Duodenal mucosa (tissue), 2 donors: ENCODE measurements at regions not wholly inside any gene's neighbourhood (a gene's known extent, or its start where the extent isn't known, plus 50 kb on each side); places are given as distances from the start of the nearest gene placed in this dataset.

Experiments used
- H3K27ac ChIP-seq: one replicate; pipeline ENCODE4 v1.7.0; 2013; ENCODE audit warnings: low read depth, low read length
- H3K27me3 ChIP-seq, 2 donors: one replicate each; pipeline ENCODE4 v1.7.0; 2013; ENCODE audit warnings: low read length in 2 of 2, control low read depth in 1 of 2; ENCODE audit not compliant: insufficient read depth in 2 of 2, control insufficient read depth in 1 of 2
- H3K36me3 ChIP-seq, 2 donors: one replicate each; pipeline ENCODE4 v1.7.0; 2013; ENCODE audit warnings: low read length in 2 of 2, control low read depth in 1 of 2; ENCODE audit not compliant: insufficient read depth in 2 of 2, control insufficient read depth in 1 of 2
- H3K4me1 ChIP-seq, 2 donors: one replicate each; pipeline ENCODE4 v1.7.0; 2013; ENCODE audit warnings: low read length in 2 of 2, control low read depth in 1 of 2; ENCODE audit not compliant: insufficient read depth in 2 of 2, control insufficient read depth in 1 of 2
- H3K4me3 ChIP-seq, 2 donors: one replicate each; pipeline ENCODE4 v1.7.0; 2013; ENCODE audit warnings: low read length in 2 of 2, low read depth in 1 of 2
- H3K9ac ChIP-seq, 2 donors: one replicate each; pipeline ENCODE4 v1.7.0; 2013; ENCODE audit warnings: low read length in 2 of 2, low read depth in 1 of 2
- H3K9me3 ChIP-seq, 2 donors: one replicate each; pipeline ENCODE4 v1.7.0; 2013; ENCODE audit warnings: low read length in 2 of 2, control low read depth in 1 of 2; ENCODE audit not compliant: control insufficient read depth in 1 of 2

GRCh38 chr15:46411900-46412299 is 777.1 kb downstream of the SQOR start:
- Histone ChIP-seq H3K4me3 (no peak overlapping the region), H3K27ac (no peak overlapping the region), H3K9ac (no peak overlapping the region), H3K36me3 (no peaks in the 10 kb centered on the region), H3K9me3 (no peaks in the 10 kb centered on the region), H3K4me1 (no peaks in the 10 kb centered on the region), H3K27me3 (no peaks in the 10 kb centered on the region)

- Histone ChIP-seq H3K9ac (no peak overlapping the region), H3K27me3 (no peaks in the 10 kb centered on the region), H3K9me3 (no peaks in the 10 kb centered on the region), H3K4me3 (no peak overlapping the region), H3K4me1 (no peaks in the 10 kb centered on the region), H3K36me3 (no peaks in the 10 kb centered on the region), H3K27ac (no peak overlapping the region)
Observed at GRCh38 chr15:46413799-46414198, 779.0 kb downstream of the SQOR start.

GRCh38 chr15:46416544-46416943 is 781.7 kb downstream of the SQOR start:
- no peaks in the 10 kb centered on the region for H3K4me1 ChIP-seq
- no peak overlapping the region for H3K4me3 ChIP-seq
- H3K36me3 ChIP-seq = no peaks in the 10 kb centered on the region
- no peaks in the 10 kb centered on the region for H3K27me3 ChIP-seq
- no peaks in the 10 kb centered on the region for H3K9me3 ChIP-seq
- no peak overlapping the region for H3K27ac ChIP-seq
- no peak overlapping the region for H3K9ac ChIP-seq

- Histone ChIP-seq H3K9ac (no peak overlapping the region), H3K36me3 (no peaks in the 10 kb centered on the region), H3K9me3 (no peaks in the 10 kb centered on the region), H3K4me3 (no peak overlapping the region), H3K27ac (no peak overlapping the region), H3K27me3 (no peaks in the 10 kb centered on the region), H3K4me1 (no peaks in the 10 kb centered on the region)
Observed at GRCh38 chr15:46420990-46421389, 786.2 kb downstream of the SQOR start.

GRCh38 chr15:46441294-46442062 is 806.6 kb downstream of the SQOR start:
- no peak overlapping the region for H3K4me3 ChIP-seq
- H3K36me3 ChIP-seq = no peaks in the 10 kb centered on the region
- no peak overlapping the region for H3K9ac ChIP-seq
- H3K27ac ChIP-seq = no peak overlapping the region
- H3K27me3 ChIP-seq = no peaks in the 10 kb centered on the region
- peaks cover 0 to 11% of the 10 kb centered on the region in 2 donors for H3K9me3 ChIP-seq
- no peaks in the 10 kb centered on the region for H3K4me1 ChIP-seq

- H3K27me3 ChIP-seq = no peaks in the 10 kb centered on the region
- no peaks in the 10 kb centered on the region for H3K4me1 ChIP-seq
- no peak overlapping the region for H3K9ac ChIP-seq
- no peak overlapping the region for H3K27ac ChIP-seq
- H3K9me3 ChIP-seq = peaks cover 0 to 11% of the 10 kb centered on the region in 2 donors
- H3K4me3 ChIP-seq = no peak overlapping the region
- H3K36me3 ChIP-seq = no peaks in the 10 kb centered on the region
Observed at GRCh38 chr15:46442184-46442583, 807.4 kb downstream of the SQOR start.

- no peaks in the 10 kb centered on the region for H3K36me3 ChIP-seq
- H3K27me3 ChIP-seq = no peaks in the 10 kb centered on the region
- no peak overlapping the region for H3K9ac ChIP-seq
- H3K9me3 ChIP-seq = peaks cover 0 to 11% of the 10 kb centered on the region in 2 donors
- no peak overlapping the region for H3K27ac ChIP-seq
- H3K4me1 ChIP-seq = no peaks in the 10 kb centered on the region
- no peak overlapping the region for H3K4me3 ChIP-seq
Observed at GRCh38 chr15:46442901-46443590, 808.2 kb downstream of the SQOR start.

GRCh38 chr15:46450112-46450809 is 815.4 kb downstream of the SQOR start:
- H3K9me3 ChIP-seq = peaks cover 0 to 5% of the 10 kb centered on the region in 2 donors
- no peak overlapping the region for H3K9ac ChIP-seq
- no peaks in the 10 kb centered on the region for H3K36me3 ChIP-seq
- H3K4me1 ChIP-seq = no peaks in the 10 kb centered on the region
- H3K27ac ChIP-seq = no peak overlapping the region
- H3K27me3 ChIP-seq = no peaks in the 10 kb centered on the region
- H3K4me3 ChIP-seq = no peak overlapping the region

- no peak overlapping the region for H3K27ac ChIP-seq
- H3K9ac ChIP-seq = no peak overlapping the region
- H3K27me3 ChIP-seq = no peaks in the 10 kb centered on the region
- no peaks in the 10 kb centered on the region for H3K4me1 ChIP-seq
- H3K9me3 ChIP-seq = no peaks in the 10 kb centered on the region
- no peaks in the 10 kb centered on the region for H3K36me3 ChIP-seq
- H3K4me3 ChIP-seq = no peak overlapping the region
Observed at GRCh38 chr15:46450810-46451182, 816.0 kb downstream of the SQOR start.

GRCh38 chr15:46452297-46452820 is 817.5 kb downstream of the SQOR start:
- H3K36me3 ChIP-seq = no peaks in the 10 kb centered on the region
- H3K4me1 ChIP-seq = no peaks in the 10 kb centered on the region
- no peak overlapping the region for H3K27ac ChIP-seq
- H3K4me3 ChIP-seq = no peak overlapping the region
- no peaks in the 10 kb centered on the region for H3K27me3 ChIP-seq
- H3K9me3 ChIP-seq = no peaks in the 10 kb centered on the region
- no peak overlapping the region for H3K9ac ChIP-seq
